GM18861 (cell line): ENCODE measurements at regions not wholly inside any gene's neighbourhood (a gene's known extent, or its start where the extent isn't known, plus 50 kb on each side); places are given as distances from the start of the nearest gene placed in this dataset.
A peak's percentile ranks its signal among the peaks of the same experiment; 100 is the strongest.
"Not testable (repeated sequence)": the region's sequence is repeated elsewhere in the genome, so short reads cannot be mapped to it uniquely, and the experiment has no call there.

ENCODE experiments used
- ATAC-seq: cut with Tn5 transposase; IDR thresholded peaks from one replicate; pipeline ENCODE4 v1.9.1; 2021; ENCODE audit not compliant: unreplicated experiment

DNA sequence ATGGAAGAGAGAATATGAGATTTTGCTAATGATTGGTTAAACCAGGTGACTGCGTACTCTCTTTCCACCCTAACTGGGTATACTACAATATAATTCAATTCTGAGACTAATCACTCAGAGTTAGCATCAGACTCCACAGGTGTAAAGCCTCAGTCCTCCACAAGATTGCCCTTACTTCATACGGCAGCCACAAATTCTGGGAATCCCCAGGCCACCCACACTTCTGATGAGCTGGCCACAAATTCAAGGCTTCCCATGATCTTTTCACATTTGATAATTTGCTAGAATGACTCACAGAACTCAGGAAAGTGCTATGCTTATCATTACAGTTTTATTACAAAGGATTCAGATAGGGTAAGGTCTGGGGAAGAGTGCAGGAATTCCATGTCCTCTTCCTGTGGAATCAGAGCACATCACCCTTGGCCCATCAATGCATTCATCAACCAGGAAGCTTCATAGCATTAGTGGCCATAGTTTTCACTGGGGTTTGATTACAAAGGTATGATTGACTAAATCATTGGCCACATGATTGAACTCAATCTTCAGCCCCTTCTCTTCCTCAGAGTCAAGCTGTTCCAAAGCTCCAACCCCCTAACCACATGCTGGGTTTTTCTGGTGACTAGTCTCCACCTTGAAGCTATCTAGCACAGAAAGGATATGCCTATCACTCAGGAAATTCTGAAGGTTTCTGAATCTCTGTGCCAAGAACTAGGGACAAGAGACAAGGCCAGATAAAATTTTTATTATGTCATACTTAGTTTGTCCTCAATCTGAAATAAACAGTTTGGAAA lies 131.7 kb downstream of the HHIPL2 start:
- no peak for ATAC-seq

DNA sequence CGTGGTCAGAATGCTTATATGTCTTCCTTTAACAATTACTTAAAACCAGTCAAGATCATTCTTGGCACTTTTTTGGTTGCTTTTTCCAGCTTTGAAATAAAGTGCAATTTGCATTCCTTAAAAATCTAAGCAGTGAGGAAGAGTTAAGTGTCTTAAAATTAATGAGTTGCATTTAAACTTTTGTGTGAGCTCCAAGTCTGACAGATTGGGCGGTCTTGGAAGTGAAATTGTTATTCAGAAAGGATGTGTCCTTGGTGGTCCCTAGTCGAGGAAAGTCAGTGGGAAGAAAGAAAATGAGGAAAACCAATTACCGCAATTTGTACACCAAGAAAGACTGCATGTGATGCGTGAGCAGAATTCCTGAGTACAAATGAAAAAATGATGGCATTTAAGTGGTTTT lies 132.5 kb downstream of the HHIPL2 start:
- ATAC-seq = no peak

DNA sequence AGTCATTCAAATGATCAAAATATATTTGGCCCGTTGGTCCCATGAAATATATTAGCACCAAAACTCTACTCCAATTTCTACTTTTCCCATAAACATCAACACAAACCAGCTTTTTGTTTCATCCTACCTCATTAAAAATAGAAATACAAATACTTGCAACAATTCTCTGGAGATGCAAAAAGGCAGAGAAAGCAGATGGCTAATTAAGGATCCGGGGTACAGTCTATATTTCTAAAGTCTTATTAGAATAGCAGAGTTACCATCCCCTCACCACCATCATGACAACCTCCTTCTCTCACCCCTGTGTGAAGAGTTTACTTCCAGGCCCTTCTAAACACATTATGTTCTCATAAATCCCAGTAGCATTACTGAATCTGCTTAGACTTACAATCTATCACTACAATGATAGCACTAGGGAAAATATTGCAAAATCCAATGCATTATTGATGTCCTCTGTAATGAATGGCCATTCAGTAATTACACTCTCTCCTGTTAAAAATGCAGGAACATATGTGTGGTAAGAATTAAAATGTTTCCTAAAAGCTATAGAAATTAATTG lies 133.8 kb downstream of the HHIPL2 start:
- no peak for ATAC-seq

DNA sequence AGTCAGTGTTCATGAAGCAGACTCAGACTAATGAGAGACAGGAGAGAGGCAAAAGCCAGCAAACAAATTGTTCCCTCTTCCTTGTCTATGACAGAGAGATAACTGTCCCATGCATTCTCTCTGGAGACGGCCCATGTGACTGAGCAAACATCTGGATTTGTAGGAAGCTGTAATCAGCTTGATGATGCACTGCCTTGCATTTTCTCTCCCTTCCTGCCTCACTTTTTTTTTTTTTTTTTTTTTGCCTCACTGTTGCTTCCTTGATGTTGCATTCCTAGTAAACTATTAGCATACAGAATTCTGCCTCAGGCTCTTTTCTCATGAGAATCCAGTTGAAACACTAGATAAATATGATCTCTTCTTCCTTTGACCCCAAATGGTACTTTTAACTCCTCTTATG lies 134.5 kb downstream of the HHIPL2 start:
- no peak for ATAC-seq

DNA sequence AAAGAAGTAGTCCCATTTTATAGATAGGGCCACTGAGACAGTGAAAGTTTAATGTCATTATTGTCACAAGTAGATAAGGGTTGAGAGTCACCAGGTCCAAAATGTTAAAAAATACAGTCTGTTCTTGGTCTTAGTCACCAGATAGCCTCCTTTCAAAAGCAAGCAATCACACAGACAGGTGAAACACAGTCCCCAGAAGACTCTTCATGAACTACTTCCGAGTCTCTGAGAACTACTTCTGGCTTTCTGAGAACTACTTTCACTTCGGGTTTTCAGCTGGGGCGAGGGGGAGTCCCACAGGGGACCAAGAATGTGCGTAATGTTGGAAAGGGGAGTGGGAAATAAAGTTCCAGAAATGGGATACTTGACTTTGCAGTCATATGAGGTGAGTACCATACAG lies 143.2 kb downstream of the HHIPL2 start:
- peak; percentile 83 for ATAC-seq

DNA sequence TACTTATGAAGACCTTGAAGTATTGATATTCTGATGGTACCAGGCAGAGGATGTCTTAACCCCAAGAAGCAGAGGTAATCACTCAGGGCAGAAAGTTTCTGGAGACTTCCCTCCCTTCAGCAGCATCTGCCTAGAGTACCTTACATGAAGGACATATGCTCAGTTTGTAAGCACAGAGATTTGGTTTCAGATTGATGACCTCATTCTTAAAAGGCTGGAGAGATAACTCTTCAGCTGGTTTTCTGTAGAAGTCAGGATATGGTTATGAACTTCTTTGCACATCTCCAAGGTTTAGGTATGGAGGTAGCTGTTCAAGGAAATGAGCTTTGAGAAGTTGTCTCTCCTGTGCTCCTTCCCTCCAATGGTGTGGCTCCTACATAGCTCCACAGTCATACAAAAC lies 148.7 kb downstream of the HHIPL2 start:
- ATAC-seq = no peak

DNA sequence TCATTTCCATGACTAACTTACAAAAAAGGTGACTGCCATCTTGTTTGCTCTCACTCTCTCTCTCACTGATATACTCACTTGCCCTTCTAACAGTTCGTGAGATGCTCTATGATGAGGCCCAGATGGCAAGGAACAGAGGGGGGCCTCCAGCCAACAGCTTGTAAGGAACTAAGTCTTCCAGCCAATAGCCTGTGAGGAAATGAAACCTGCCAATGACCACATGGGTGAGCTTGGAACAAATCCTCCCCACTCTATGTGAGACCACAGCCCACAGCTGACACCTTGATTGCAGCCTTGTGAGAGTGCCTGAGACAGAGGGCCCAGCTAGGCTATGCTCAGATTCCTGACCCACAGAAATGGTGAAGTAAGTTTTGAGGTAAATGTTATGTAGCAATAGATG lies 153.7 kb downstream of the HHIPL2 start:
- ATAC-seq = no peak

DNA sequence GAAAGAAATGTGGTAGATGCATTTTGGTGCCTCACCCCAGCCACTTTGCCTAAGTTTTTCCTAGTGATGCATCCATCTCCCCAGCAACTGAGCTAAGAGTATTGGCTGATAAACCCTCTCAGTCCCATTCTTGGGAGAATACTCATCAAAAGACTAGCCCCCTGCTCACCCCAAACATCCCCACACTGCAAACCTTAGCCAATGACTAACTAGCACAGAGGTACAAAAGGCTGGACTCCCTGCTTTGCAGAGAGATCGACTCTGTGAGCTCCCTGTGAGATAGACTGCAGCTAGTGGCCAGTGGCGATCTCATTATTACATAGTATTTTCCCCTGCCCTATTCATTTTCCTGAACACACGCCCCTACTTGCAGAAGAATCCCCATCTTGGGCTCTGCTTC lies 155.3 kb downstream of the HHIPL2 start:
- ATAC-seq = no peak

DNA sequence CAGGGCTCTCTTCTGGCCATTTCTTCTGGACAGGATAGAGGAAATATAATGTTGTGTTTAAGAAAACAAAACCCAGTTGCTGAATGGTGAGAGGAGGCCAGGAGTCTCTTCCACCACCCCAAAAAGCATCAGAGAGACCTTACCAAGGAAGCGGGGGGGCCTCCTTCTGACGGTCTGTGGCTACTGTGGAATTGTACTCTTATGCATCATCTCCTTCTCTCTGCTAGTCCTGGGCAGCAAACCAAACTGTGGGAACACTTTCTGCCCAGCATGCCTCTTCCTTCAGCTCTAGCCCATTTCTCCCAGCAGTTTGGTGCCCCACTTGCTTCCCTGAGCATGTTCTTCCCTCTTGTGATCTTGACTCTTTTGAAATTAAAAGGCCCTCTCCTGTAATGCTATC lies 157.7 kb downstream of the HHIPL2 start:
- no peak for ATAC-seq

DNA sequence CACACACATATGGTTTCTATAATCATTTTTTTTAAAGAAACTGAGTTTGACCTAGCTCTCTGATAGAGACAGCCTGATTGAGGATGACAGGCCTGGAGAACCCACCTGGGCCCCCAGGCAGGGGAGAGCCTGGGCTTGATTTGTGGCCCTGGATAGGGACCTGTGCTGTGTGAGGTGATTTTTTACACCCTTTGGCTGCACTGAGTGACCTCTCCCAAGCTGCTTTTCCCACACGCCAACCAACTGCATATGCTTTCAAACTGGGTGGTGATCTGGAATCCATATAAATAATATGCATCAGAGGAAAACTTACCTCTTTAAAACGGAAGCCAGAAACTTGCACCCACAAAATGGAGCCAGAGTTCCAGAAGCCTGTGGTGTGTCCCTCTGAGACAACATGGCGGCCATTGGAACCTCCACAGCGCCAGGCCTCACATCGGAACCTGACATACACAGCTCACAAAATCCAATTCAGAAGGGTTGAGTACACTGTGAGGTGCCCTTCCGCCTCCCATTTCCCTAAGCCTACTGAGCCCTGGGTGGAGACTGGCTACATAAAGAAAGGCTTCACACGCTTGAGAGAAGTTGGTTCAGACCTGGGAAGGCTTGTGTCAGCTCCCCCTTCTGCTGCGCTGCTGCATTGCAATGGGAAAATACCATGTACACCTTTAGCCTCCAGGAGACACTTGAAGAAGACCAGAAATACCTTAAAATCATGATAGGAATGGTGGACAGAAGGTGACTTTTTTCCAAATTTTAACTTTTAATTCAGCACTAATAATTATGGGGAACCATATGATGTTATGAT lies 160.7 kb downstream of the HHIPL2 start:
- no peak for ATAC-seq

DNA sequence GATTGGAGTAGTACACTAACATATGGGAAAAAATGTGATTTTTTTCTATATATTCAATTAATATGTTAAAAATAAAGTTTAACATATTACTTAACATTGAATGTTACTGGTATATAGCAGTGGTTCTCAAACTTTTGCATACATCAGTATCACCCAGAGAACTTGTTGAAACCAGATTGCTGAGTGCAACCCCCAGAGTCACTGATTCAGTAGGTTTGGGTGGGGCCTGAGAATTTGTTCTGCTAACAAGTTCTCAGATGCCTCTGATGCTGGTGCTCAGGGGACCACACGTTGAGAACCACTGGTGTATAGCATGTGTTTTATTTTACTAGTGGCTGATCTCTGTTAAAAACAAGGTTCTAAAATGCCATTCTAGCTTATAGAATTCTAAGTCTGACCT lies 161.9 kb downstream of the HHIPL2 start:
- ATAC-seq = no peak

DNA sequence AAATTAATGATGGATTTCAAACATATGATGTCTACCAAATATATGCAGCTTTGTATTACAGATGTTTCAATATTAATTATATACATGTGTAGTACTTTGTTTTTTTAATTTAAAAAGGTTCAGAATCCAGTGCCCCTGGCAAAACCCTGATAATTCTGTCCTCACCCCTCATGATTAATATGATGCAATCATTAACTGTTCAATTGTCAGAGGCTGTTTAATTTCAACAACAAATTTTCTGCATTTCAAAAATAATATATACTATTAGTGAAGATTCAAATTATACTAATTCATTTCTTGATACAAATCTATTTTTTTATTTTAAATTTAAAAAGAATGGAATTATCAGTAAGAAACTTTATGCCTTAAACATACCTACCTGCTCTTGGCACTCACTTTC lies 162.6 kb downstream of the HHIPL2 start:
- no peak for ATAC-seq

DNA sequence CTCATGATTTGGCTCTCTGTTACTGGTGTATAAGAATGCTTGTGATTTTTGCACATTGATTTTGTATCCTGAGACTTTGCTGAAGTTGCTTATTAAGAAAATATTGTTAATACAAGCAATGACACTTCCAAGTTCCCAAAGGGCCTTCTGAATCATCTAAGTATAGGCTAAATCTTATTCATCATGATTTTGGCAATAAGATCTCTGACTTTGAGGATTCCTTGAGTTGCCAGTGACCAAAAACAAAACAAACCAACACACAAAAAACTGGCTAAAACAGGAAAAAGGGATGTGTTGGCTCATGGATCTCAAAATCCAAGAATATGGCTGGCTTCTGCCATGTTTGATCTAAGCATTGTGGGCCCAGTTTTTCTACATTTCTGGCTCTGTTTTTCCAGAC lies 163.4 kb downstream of the HHIPL2 start:
- ATAC-seq = no peak

DNA sequence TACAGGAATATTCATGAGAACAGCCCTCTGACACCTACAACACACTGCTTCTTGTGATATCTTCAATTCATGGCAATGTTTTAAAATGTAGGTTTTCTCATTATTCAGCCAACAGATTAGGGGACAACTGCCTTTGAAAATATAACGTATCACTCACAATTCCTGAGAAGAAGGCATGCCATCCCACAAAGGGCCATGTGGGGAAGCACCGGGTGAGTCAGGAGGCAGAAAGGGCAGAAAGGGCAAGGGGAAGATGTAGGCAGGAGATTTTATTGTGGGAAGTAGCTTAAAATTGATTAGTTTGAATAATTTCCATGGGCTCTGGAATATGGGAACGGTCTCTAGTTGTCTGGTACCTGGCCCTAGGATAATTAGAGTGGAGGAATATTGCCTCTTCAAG lies 165.7 kb downstream of the HHIPL2 start:
- ATAC-seq = no peak

DNA sequence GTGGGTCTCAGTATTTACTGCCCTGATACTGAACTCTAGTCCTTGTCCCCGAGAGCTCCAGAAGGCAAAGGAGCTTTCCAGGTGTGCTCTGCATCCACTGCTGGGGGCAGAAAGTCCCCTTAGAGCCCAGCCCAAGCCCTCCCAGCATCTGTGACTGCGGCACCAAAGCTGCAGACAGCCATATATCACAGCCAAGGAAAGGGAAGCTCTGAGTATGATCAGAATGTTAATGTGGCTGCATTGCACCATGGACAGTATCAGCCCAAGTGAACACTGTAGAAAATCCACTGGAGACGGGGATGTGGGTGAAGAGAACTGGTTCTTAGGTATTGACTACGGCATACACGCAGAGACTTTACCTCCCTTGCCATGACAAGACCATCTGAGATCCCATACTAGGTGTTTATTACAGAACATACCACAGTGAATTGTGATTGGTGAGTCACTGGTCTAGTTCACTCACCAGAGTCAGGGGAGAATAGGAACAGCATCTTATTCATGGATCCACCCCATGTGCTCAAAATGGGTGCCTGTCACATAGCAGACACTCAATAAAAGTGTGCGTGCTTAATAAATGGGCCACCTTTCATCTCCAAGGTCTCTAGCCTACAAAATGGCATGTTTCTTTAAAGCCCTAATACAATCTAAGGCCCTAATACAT lies 170.3 kb downstream of the HHIPL2 start:
- no peak for ATAC-seq

DNA sequence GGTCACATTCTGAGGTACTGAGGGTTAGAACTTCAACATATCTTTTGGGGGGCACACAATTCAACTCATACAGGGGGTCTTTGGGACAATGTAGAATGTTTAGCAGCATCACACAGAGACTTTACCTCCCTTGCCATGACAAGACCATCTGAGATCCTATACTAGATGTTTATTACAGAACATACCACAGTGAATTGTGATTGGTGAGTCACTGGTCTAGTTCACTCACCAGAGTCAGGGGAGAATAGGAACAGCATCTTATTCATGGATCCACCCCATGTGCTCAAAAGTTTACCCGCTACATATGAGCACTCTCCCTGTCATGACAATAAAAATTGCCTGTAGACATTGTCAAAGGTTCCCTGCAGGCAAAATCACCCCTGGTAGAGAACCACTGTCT lies 171.1 kb downstream of the HHIPL2 start:
- not testable (repeated sequence) for ATAC-seq

DNA sequence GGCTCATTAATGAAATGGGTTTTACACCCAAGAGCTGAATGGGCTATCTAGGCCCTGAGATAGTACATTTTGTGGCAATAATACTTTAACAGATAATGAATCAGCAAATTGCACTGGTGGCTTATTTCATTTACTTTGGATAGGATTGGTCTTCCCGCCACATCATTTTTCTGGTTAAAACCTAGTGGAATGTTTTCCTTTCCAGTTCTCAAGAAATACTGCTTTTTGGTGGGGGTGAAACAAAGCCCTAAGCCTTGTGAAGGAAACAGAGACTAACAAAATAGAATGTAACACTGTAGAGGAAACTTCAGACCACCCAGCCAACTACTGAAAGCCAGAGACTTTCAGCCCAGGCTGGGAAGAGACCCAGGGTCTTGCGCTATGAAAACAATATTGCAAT lies 172.2 kb downstream of the HHIPL2 start:
- no peak for ATAC-seq

DNA sequence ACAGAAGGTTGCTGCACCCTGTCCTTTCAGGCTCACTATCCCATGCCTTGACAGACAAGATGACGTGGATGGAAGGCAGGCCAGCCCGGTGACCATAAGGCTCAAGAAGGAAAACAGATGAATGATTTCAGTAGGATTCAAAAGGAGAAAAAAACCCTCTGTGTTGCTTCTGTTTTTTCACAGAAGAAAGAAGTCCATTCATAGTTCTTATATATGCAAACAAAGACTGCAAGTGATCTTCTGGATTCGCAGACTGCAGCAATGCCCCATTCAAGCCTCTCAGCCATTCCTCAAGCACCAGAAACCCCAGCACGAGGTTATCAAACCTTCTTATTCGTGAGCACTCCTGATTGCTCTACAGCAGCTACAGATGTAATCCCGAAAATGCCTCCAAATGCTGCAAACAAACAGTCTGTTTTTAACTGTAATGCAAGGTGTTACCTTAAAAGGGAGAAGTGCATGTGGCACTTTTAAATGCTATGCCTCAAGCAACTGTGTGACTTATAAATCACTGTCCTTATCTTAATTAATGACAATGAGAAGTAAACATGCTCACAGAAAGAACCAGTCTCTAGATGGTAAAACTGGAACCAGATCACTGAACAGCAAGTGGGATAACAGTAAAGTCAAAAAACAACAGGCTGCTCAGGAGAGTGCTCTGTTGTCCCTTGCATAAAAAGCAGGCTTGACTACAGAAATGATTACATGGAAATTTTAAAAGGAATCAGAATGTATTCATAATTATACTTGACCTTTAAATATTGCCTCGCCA lies 173.9 kb downstream of the HHIPL2 start:
- no peak for ATAC-seq

DNA sequence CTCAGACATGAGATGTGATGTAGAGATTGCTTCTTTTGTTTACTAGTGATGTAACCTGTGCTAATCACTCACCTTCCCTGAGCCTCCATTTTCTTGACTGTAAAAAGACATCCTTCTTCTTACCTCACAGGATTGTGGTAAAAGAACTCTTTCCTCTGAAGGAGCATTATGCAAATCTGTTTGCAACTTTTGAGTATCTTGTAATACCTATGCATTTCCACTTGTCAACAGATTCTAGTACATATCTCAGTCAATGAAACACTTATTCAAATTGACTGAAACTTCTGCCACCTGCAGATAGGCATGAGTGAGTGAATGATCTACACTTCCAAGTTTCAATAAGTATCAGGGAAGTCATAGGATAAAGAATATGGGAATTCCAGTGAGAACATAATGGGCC lies 174.7 kb downstream of the HHIPL2 start:
- no peak for ATAC-seq

DNA sequence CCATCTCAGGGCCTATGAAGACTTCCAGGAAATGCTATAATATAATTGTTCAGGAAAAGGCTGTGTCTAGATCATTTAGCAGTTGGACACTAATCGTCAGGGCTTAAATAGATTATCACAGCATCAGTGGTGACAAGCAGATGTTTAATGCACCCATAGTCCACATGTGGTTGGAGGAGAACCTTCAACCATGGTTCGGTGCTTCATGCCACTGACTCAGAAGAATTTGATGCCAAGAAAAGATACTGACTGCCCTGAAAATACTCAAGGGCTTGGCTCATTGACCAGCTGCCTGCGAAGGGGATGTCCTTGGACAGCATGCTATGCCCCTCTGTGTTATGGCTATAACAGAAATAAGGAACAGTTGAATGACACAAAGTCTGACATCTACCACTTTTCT lies 175.7 kb downstream of the HHIPL2 start:
- ATAC-seq = no peak
